Kidney (tissue), 13 donors: ENCODE measurements at regions not wholly inside any gene's neighbourhood (a gene's known extent, or its start where the extent isn't known, plus 50 kb on each side); places are given as distances from the start of the nearest gene placed in this dataset.

ENCODE experiments used
- DNase-seq, 5 donors: peaks; one replicate each; pipeline ENCODE4 v3.0.0-alpha.2; 2013 to 2020
- FAIRE-seq: peaks from 2 replicates; lab custom pipeline; 2012; peaks lifted over from hg19 to GRCh38; lab: Jason Lieb, UNC
- H3K27ac ChIP-seq, 2 donors: one replicate each; pipeline ENCODE4 v1.7.0; 2013; ENCODE audit warnings: low read depth in 2 of 2, low read length in 2 of 2, inconsistent platforms in 1 of 2
- H3K27me3 ChIP-seq: one replicate; pipeline ENCODE4 v1.7.1; 2013; ENCODE audit warnings: low read length, inconsistent platforms; ENCODE audit not compliant: control insufficient read depth, insufficient read depth
- H3K36me3 ChIP-seq, 3 donors: one replicate each; pipeline versions ENCODE4 v1.7.0 to v1.7.1; 2013; ENCODE audit warnings: low read length in 3 of 3, control low read depth in 1 of 3, inconsistent platforms in 1 of 3; ENCODE audit not compliant: insufficient read depth in 3 of 3, control insufficient read depth in 2 of 3
- H3K4me1 ChIP-seq, 3 donors: one replicate each; pipeline versions ENCODE4 v1.7.0 to v1.7.1; 2013; ENCODE audit warnings: low read length in 3 of 3, inconsistent platforms in 1 of 3, low read depth in 1 of 3; ENCODE audit not compliant: control insufficient read depth in 2 of 3, insufficient read depth in 2 of 3
- H3K4me3 ChIP-seq, 3 donors: one replicate each; pipeline versions ENCODE4 v1.7.0 to v1.8.1; 2013; ENCODE audit warnings: low read length in 3 of 3, control low read depth in 1 of 3, inconsistent platforms in 1 of 3
- H3K9ac ChIP-seq, 3 donors: one replicate each; pipeline versions ENCODE4 v1.7.0 to v1.7.1; 2013; ENCODE audit warnings: low read length in 3 of 3, control low read depth in 1 of 3, inconsistent platforms in 1 of 3
- H3K9me3 ChIP-seq, 3 donors: one replicate each; pipeline versions ENCODE4 v1.7.0 to v1.7.1; 2013; ENCODE audit warnings: low read length in 3 of 3, control low read depth in 1 of 3, inconsistent platforms in 1 of 3; ENCODE audit not compliant: control insufficient read depth in 2 of 3, insufficient read depth in 1 of 3
- CTCF ChIP-seq: IDR thresholded peaks from 3 replicates; pipeline ENCODE4 v1.5.1; 2012; ENCODE audit warnings: mild to moderate bottlenecking, moderate library complexity, borderline replicate concordance; ENCODE audit not compliant: insufficient read depth; ENCODE audit errors: extremely low read depth
- intact Hi-C: fragments of 100-400 bp; cut with DNase I; formaldehyde crosslinking; loops from one replicate; pipeline ENCODE4 v1.11.1; 2022
- donor health status: control.
- donor health status: control.
- donor health status: control.
- donor health status: control.
- donor health status: control.
- donor health status: DM: yes; HTN: yes; CAD: no.
- donor health status: Normal renal cell carcinoma (clear cell type).

DNA sequence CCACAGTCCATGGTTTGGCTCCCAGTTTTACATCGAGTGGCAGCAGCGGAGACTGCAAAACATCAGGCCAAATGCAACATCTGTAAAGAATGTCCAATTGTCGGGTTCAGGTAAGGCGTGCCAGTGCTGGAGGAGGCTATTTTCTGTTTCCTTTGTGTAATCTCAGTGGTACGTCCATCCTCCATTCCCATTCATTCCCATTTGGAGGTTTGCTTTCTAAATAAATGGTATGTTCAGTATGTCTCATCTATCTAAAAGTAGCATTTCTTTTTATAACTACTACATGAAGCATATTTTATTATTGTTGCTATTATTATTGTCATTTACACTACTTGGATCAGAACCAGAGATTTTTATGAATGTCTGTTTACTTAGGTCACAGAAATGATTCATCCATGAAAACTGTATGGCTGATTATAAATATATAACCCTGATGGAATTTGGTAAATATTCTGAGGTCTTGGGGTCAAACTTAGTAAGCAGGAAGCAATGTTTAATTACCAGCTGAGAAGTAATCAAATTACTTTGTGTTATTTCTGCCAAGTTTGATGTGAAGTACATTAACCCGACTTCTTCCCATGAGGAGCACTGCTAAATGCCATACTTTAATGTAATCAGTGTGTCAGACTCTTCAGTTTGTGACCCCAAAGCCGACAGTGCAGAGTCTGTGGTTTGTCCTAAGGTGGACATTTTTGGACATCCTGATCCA, 512.9 kb downstream of the UTRN start:
- FAIRE-seq (no peak), DNase-seq (peak in 1 of 5 donors; percentile 6)
- H3K9me3 ChIP-seq: no peaks in the 10 kb centered on the region
- no peak overlapping the region for H3K27ac ChIP-seq
- no peaks in the 10 kb centered on the region for H3K27me3 ChIP-seq
- intact Hi-C loops: no loop called here
- H3K9ac ChIP-seq: no peak overlapping the region
- H3K36me3 ChIP-seq: peaks cover 0 to 13% (median 6%) of the 10 kb centered on the region in 3 donors
- TF ChIP-seq CTCF: no peak
- H3K4me3 ChIP-seq: no peak overlapping the region
- peaks cover 0 to 2% (median 0%) of the 10 kb centered on the region in 3 donors for H3K4me1 ChIP-seq

DNA sequence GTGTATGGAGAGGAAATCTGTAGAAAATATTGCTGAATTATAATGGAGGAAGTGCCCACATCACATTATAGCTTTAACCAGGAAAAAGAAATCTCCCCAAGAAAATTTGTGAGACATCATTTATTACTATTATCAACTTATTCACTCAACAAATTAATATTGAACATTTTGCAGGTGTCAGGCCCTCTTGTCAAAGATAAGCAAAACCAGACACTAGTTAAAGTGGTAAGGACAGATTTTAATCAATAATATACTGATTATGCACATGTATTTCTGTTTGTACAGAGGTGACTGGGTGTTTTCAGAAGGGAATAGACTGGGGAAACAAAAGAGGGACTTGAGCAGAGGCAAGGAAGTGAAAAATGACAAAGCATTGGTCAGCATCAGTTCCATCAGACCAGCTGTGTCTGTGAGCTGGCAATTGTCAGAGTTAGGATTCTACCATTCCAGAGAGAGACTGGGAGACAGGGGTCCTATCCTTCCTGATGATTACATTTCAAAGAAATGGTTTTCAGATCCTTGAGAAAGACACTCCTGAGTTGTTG, 519.2 kb downstream of the UTRN start:
- intact Hi-C loops: no loop called here
- H3K4me3 ChIP-seq: no peak overlapping the region
- no peaks in the 10 kb centered on the region for H3K27me3 ChIP-seq
- no peak overlapping the region for H3K27ac ChIP-seq
- no peaks in the 10 kb centered on the region for H3K4me1 ChIP-seq
- TF ChIP-seq CTCF: no peak
- H3K36me3 ChIP-seq: no peaks in the 10 kb centered on the region
- no peak overlapping the region for H3K9ac ChIP-seq
- no peaks in the 10 kb centered on the region for H3K9me3 ChIP-seq
- FAIRE-seq (no peak), DNase-seq (no peak)

GRCh38 chr6:144805049-144805448, 519.9 kb downstream of the UTRN start:
- intact Hi-C loops: no loop called here
- H3K27me3 ChIP-seq: no peaks in the 10 kb centered on the region
- H3K27ac ChIP-seq: no peak overlapping the region
- no peak overlapping the region for H3K9ac ChIP-seq
- H3K36me3 ChIP-seq: no peaks in the 10 kb centered on the region
- DNase-seq: no peak
- TF ChIP-seq CTCF: no peak
- FAIRE-seq: no peak
- H3K4me1 ChIP-seq: no peaks in the 10 kb centered on the region
- H3K4me3 ChIP-seq: no peak overlapping the region
- no peaks in the 10 kb centered on the region for H3K9me3 ChIP-seq
